Liver (tissue), 3 donors: ENCODE measurements at regions not wholly inside any gene's neighbourhood (a gene's known extent, or its start where the extent isn't known, plus 50 kb on each side); places are given as distances from the start of the nearest gene placed in this dataset.

ENCODE experiments used
- NR2F2 ChIP-seq: IDR thresholded peaks from 2 replicates; pipeline ENCODE4 v1.6.1; 2016; ENCODE audit warnings: antibody characterized with exemption
- RXRA ChIP-seq, 2 donors: IDR thresholded peaks; 2 replicates each; pipeline ENCODE4 v1.6.1; 2017 to 2018; ENCODE audit warnings: antibody characterized with exemption in 2 of 2, mild to moderate bottlenecking in 1 of 2
- YY1 ChIP-seq: IDR thresholded peaks from 2 replicates; pipeline ENCODE4 v1.6.1; 2016; ENCODE audit warnings: antibody characterized with exemption, mild to moderate bottlenecking
- TF ChIP-seq, protein P1 (sequence below): IDR thresholded peaks from 2 replicates; pipeline ENCODE4 v1.6.1; 2016; ENCODE audit warnings: antibody characterized with exemption, mild to moderate bottlenecking
- TF ChIP-seq, protein P2 (sequence below): fragments of 150-350 bp; IDR thresholded peaks from 2 replicates; pipeline ENCODE4 v1.5.1; 2017; ENCODE audit warnings: improper control_type of control experiment, low read depth, low read length; ENCODE audit not compliant: missing input control
- TF ChIP-seq, protein P3 (sequence below): IDR thresholded peaks from 2 replicates; pipeline ENCODE4 v1.6.1; 2016; ENCODE audit warnings: antibody characterized with exemption
- TF ChIP-seq, protein P4 (sequence below): IDR thresholded peaks from 2 replicates; pipeline ENCODE4 v1.6.1; 2016; ENCODE audit warnings: antibody characterized with exemption
- donor health status: healthy.
- donor health status: healthy.

DNA sequence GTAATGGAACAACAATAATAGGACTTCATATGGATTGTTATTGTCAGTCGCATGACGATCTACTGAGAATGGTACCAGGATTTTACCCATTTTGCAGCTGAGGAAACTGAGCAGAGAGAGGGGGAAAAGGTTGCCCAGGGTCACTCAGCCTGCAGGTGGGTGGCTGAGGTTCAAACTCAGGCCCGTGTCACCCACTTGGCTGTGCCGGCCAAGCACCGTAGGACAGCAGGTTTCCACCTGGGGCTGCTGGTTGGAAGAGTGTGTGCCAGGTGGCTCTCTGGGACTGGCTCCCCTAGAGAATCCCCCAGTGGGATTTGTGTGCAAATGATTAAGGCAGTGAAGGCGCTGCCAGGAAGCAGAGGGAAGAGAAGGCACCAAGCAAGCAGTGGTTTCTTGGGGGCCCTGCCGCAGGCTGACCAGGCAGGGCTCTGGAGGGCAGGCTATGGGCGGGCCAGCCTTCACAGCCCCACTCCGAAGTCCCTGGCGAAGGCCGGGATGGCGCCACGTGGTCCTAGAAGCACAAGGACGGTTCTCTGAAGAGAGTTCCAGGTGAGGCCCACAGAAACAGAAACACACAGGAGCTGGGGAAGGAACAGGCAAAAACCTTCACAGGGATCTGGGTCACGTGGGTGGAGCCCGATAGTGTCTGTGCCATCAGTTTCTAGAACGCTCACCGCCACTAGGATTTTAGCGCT is 163.5 kb downstream of the IRF8 start:
- TF ChIP-seq, protein P1, sequence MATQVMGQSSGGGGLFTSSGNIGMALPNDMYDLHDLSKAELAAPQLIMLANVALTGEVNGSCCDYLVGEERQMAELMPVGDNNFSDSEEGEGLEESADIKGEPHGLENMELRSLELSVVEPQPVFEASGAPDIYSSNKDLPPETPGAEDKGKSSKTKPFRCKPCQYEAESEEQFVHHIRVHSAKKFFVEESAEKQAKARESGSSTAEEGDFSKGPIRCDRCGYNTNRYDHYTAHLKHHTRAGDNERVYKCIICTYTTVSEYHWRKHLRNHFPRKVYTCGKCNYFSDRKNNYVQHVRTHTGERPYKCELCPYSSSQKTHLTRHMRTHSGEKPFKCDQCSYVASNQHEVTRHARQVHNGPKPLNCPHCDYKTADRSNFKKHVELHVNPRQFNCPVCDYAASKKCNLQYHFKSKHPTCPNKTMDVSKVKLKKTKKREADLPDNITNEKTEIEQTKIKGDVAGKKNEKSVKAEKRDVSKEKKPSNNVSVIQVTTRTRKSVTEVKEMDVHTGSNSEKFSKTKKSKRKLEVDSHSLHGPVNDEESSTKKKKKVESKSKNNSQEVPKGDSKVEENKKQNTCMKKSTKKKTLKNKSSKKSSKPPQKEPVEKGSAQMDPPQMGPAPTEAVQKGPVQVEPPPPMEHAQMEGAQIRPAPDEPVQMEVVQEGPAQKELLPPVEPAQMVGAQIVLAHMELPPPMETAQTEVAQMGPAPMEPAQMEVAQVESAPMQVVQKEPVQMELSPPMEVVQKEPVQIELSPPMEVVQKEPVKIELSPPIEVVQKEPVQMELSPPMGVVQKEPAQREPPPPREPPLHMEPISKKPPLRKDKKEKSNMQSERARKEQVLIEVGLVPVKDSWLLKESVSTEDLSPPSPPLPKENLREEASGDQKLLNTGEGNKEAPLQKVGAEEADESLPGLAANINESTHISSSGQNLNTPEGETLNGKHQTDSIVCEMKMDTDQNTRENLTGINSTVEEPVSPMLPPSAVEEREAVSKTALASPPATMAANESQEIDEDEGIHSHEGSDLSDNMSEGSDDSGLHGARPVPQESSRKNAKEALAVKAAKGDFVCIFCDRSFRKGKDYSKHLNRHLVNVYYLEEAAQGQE, result no peak
- TF ChIP-seq, protein P2, sequence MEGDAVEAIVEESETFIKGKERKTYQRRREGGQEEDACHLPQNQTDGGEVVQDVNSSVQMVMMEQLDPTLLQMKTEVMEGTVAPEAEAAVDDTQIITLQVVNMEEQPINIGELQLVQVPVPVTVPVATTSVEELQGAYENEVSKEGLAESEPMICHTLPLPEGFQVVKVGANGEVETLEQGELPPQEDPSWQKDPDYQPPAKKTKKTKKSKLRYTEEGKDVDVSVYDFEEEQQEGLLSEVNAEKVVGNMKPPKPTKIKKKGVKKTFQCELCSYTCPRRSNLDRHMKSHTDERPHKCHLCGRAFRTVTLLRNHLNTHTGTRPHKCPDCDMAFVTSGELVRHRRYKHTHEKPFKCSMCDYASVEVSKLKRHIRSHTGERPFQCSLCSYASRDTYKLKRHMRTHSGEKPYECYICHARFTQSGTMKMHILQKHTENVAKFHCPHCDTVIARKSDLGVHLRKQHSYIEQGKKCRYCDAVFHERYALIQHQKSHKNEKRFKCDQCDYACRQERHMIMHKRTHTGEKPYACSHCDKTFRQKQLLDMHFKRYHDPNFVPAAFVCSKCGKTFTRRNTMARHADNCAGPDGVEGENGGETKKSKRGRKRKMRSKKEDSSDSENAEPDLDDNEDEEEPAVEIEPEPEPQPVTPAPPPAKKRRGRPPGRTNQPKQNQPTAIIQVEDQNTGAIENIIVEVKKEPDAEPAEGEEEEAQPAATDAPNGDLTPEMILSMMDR, result no peak
- TF ChIP-seq YY1, result no peak
- TF ChIP-seq RXRA (IDR thresholded peaks at IDR 0.05), result no peak
- TF ChIP-seq, protein P3, sequence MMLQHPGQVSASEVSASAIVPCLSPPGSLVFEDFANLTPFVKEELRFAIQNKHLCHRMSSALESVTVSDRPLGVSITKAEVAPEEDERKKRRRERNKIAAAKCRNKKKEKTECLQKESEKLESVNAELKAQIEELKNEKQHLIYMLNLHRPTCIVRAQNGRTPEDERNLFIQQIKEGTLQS, result no peak
- TF ChIP-seq NR2F2, result no peak
- TF ChIP-seq, protein P4, sequence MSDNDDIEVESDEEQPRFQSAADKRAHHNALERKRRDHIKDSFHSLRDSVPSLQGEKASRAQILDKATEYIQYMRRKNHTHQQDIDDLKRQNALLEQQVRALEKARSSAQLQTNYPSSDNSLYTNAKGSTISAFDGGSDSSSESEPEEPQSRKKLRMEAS, result no peak
